ENCODE measurements at regions not wholly inside any gene's neighbourhood (a gene's known extent, or its start where the extent isn't known, plus 50 kb on each side); places are given as distances from the start of the nearest gene placed in this dataset.

GRCh38 chr3:155995525-155996370, 124.6 kb upstream of the KCNAB1 start:
- no peaks in the 10 kb centered on the region; a peak in 1 of 4 replicates for H3K4me1 ChIP-seq (ENCODE audit: control insufficient read depth in 1 of 2, insufficient read depth in 2 of 2, low read depth in 1 of 2, low read length in 1 of 2)
- no peaks in the 10 kb centered on the region for H3K9me3 ChIP-seq
- DNase-seq, result peak; percentile 54
- POLR2A ChIA-PET, result interaction anchor here (0.6 kb wide), 1 partner anchor 153 kb away, joined by 3 read pairs; no protein-coding TSS in a partner anchor
- no peaks in the 10 kb centered on the region for H3K9me2 ChIP-seq
- no peaks in the 10 kb centered on the region for H3K36me3 ChIP-seq (replicated peaks in 1 of 2; ENCODE audit: control insufficient read depth in 1 of 2, insufficient read depth in 2 of 2, low read length in 1 of 2)
- no peak overlapping the region for H2AFZ ChIP-seq (ENCODE audit: low read depth)
- H3K4me2 ChIP-seq, result no peak overlapping the region
- no peak overlapping the region; a peak in 1 of 4 replicates for H3K4me3 ChIP-seq (ENCODE audit: low read depth in 2 of 2, low read length in 1 of 2)
- no peak overlapping the region for H3K27ac ChIP-seq (ENCODE audit: low read depth in 2 of 2, low read length in 1 of 2)
- 44% methylated on average over 8 of the region's 8 CpGs for WGBS (ENCODE audit: low lambda C conversion rate)
- TF ChIP-seq CTCF (IDR thresholded peaks at IDR 0.05), result peak; percentile 69
- no peak for TF ChIP-seq CHD2 (IDR thresholded peaks at IDR 0.05; ENCODE audit: low read length, partially characterized antibody)
- TF ChIP-seq ELF1 (IDR thresholded peaks at IDR 0.05), result no peak
- TF ChIP-seq JUND (IDR thresholded peaks at IDR 0.05), result no peak
- no peak for TF ChIP-seq MAX (IDR thresholded peaks at IDR 0.05; ENCODE audit: low read depth)
- no peak for TF ChIP-seq RXRA (IDR thresholded peaks at IDR 0.05; ENCODE audit: borderline replicate concordance, low read depth)
- peak; percentile 80 for TF ChIP-seq RAD21 (IDR thresholded peaks at IDR 0.05; ENCODE audit: low read length)
- no peak for TF ChIP-seq RCOR1 (IDR thresholded peaks at IDR 0.05; ENCODE audit: low read length)
- peak; percentile 36 for TF ChIP-seq SMC3 (IDR thresholded peaks at IDR 0.05; ENCODE audit: low read depth, low read length)
- H3K27me3 ChIP-seq (ENCODE audit: insufficient read depth), result no peaks in the 10 kb centered on the region
- no peaks in the 10 kb centered on the region for H3K79me2 ChIP-seq (ENCODE audit: insufficient read depth)
- no peak overlapping the region for H3K9ac ChIP-seq
- H4K20me1 ChIP-seq (ENCODE audit: insufficient read depth), result no peaks in the 10 kb centered on the region
- CTCF ChIA-PET, result interaction anchor here (1.0 to 2.5 kb wide), 7 partner anchors 12 to 1142 kb away, joined by 3 to 10 read pairs (median 5); no protein-coding TSS in a partner anchor
- no peaks in the 10 kb centered on the region for H3F3A ChIP-seq (replicated peaks; ENCODE audit: insufficient read depth)

DNA sequence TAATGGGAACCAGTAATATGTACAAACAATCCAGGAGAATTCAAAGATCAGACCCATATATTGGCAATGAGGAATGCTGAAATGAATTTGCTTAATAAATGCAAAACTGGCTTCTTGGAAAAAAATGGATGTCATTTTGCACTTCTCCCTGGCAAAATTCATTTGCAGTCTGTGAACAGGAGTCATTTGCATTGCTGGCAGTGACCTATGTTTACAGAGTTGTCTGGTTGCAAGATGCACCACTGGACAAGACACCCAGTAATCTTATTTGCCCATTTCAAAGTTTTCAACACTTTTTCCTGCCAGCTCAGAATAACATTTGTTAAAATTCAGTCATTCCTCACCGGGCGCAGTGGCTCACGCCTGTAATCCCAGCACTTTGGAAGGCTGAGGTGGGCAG, 123.5 kb upstream of the KCNAB1 start:
- Histone ChIP-seq H3K9me3 (no peaks in the 10 kb centered on the region), H2AFZ (ENCODE audit: low read depth) (no peak overlapping the region), H3K9me2 (no peaks in the 10 kb centered on the region), H3K4me1 (ENCODE audit: control insufficient read depth in 1 of 2, insufficient read depth in 2 of 2, low read depth in 1 of 2, low read length in 1 of 2) (no peaks in the 10 kb centered on the region; a peak in 1 of 4 replicates), H3K4me2 (no peak overlapping the region), H3K27me3 (ENCODE audit: insufficient read depth) (no peaks in the 10 kb centered on the region), H3K27ac (ENCODE audit: low read depth in 2 of 2, low read length in 1 of 2) (no peak overlapping the region), H3K9ac (no peak overlapping the region), H3K4me3 (ENCODE audit: low read depth in 2 of 2, low read length in 1 of 2) (no peak overlapping the region), H3K79me2 (ENCODE audit: insufficient read depth) (no peaks in the 10 kb centered on the region), H4K20me1 (ENCODE audit: insufficient read depth) (no peaks in the 10 kb centered on the region), H3F3A (replicated peaks; ENCODE audit: insufficient read depth) (no peaks in the 10 kb centered on the region), H3K36me3 (replicated peaks in 1 of 2; ENCODE audit: control insufficient read depth in 1 of 2, insufficient read depth in 2 of 2, low read length in 1 of 2) (no peaks in the 10 kb centered on the region)
- 62% methylated on average over 3 of the region's 3 CpGs for WGBS (ENCODE audit: low lambda C conversion rate)
- no peak for DNase-seq
- ChIA-PET CTCF (no interaction called here), POLR2A (no interaction called here)
- no peak for TF ChIP-seq POLR2AphosphoS5 (IDR thresholded peaks at IDR 0.05; ENCODE audit: low read depth, low read length)
- TF ChIP-seq TAF1 (IDR thresholded peaks at IDR 0.05; ENCODE audit: borderline replicate concordance, low read depth, low read length), result no peak
- TF ChIP-seq NFIC (IDR thresholded peaks at IDR 0.05; ENCODE audit: borderline replicate concordance), result no peak
- TF ChIP-seq, protein P1, sequence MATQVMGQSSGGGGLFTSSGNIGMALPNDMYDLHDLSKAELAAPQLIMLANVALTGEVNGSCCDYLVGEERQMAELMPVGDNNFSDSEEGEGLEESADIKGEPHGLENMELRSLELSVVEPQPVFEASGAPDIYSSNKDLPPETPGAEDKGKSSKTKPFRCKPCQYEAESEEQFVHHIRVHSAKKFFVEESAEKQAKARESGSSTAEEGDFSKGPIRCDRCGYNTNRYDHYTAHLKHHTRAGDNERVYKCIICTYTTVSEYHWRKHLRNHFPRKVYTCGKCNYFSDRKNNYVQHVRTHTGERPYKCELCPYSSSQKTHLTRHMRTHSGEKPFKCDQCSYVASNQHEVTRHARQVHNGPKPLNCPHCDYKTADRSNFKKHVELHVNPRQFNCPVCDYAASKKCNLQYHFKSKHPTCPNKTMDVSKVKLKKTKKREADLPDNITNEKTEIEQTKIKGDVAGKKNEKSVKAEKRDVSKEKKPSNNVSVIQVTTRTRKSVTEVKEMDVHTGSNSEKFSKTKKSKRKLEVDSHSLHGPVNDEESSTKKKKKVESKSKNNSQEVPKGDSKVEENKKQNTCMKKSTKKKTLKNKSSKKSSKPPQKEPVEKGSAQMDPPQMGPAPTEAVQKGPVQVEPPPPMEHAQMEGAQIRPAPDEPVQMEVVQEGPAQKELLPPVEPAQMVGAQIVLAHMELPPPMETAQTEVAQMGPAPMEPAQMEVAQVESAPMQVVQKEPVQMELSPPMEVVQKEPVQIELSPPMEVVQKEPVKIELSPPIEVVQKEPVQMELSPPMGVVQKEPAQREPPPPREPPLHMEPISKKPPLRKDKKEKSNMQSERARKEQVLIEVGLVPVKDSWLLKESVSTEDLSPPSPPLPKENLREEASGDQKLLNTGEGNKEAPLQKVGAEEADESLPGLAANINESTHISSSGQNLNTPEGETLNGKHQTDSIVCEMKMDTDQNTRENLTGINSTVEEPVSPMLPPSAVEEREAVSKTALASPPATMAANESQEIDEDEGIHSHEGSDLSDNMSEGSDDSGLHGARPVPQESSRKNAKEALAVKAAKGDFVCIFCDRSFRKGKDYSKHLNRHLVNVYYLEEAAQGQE (IDR thresholded peaks at IDR 0.05; ENCODE audit: low read depth, low read length), result no peak
- no peak for TF ChIP-seq ZBTB33 (IDR thresholded peaks at IDR 0.05; ENCODE audit: borderline replicate concordance, low read depth)
- TF ChIP-seq MAX (IDR thresholded peaks at IDR 0.05; ENCODE audit: low read depth), result no peak
- no peak for TF ChIP-seq RAD21 (IDR thresholded peaks at IDR 0.05; ENCODE audit: low read length)
- no peak for TF ChIP-seq RFX5 (IDR thresholded peaks at IDR 0.05; ENCODE audit: low read length)
- TF ChIP-seq ELF1 (IDR thresholded peaks at IDR 0.05), result no peak
- TF ChIP-seq CTCF (IDR thresholded peaks at IDR 0.05), result no peak

All from SK-N-SH (cell line).